ENCODE measurements at regions not wholly inside any gene's neighbourhood (a gene's known extent, or its start where the extent isn't known, plus 50 kb on each side); places are given as distances from the start of the nearest gene placed in this dataset.

DNA sequence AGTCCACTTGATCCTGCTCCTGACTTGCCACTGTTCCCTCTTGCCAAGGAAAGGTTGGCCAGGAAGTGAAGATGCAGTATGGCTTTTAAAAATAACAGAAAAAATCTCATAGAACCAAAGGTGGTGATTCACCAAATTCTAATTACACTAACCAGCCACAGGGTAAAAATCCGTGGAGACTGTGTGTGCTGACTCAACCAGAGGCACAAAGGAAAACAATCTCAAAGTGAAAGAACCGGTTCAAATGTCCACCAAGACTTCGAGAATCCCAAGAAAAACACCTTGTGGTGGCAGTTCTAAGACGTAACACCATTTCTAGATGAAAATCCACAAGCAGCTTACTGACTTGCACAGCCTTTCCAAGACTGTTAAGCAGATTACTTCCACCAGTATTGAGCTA is 279.1 kb downstream of the TLE1 start:
- Histone ChIP-seq H3K18ac (ENCODE audit: extremely low read depth, low read length) (no peak overlapping the region), H3K4me2 (ENCODE audit: insufficient read depth in 1 of 2, low read depth in 2 of 2, low read length in 2 of 2) (no peak overlapping the region), H3K23me2 (ENCODE audit: low read depth, low read length) (no peaks in the 10 kb centered on the region; the same call in 1 of the 2 replicates), H3K14ac (ENCODE audit: insufficient read length) (no peak overlapping the region), H3K56ac (replicated peaks; ENCODE audit: insufficient read length, low read depth, low read length) (no peak overlapping the region), H2AFZ (ENCODE audit: low read length) (0 out of 2 replicates have a peak overlapping the region, but pooled peaks have one; percentile 50), H3K36me3 (ENCODE audit: control insufficient read depth in 2 of 4, insufficient read depth in 4 of 4, low read length in 3 of 4) (no peaks in the 10 kb centered on the region), H4K5ac (ENCODE audit: insufficient read length, low read depth, low read length) (no peak overlapping the region), H3K4me1 (replicated peaks in 1 of 4; ENCODE audit: control insufficient read depth in 3 of 4, insufficient read depth in 4 of 4, low read length in 3 of 4) (no peaks in the 10 kb centered on the region), H3K4me3 (ENCODE audit: extremely low read depth in 1 of 4, insufficient read depth in 2 of 4, low read depth in 3 of 4, low read length in 4 of 4) (no peak overlapping the region), H2BK20ac (ENCODE audit: low read length) (no peak overlapping the region), H3K79me1 (ENCODE audit: low read depth, low read length) (no peaks in the 10 kb centered on the region), H2BK5ac (ENCODE audit: low read depth, low read length) (no peak overlapping the region), H3K9ac (replicated peaks in 1 of 4; ENCODE audit: extremely low read depth in 1 of 4, low read depth in 3 of 4, low read length in 3 of 4) (no peak overlapping the region), H3K79me2 (ENCODE audit: control insufficient read depth in 1 of 2, insufficient read depth in 2 of 2, low read length in 2 of 2) (no peaks in the 10 kb centered on the region), H2BK15ac (ENCODE audit: low read length) (no peak overlapping the region), H2BK120ac (replicated peaks; ENCODE audit: low read depth, low read length) (no peak overlapping the region), H2AK5ac (ENCODE audit: low read depth, low read length) (no peak overlapping the region), H4K8ac (ENCODE audit: extremely low read depth, insufficient read depth, low read length) (no peak overlapping the region), H3K4ac (replicated peaks; ENCODE audit: insufficient read length, low read depth, low read length) (no peak overlapping the region), H3K27me3 (replicated peaks in 1 of 4; ENCODE audit: control insufficient read depth in 3 of 4, extremely low read depth in 1 of 4, insufficient read depth in 3 of 4, low read length in 3 of 4) (no peaks in the 10 kb centered on the region), H4K91ac (replicated peaks; ENCODE audit: insufficient read length, low read length) (no peak overlapping the region), H2BK12ac (ENCODE audit: low read depth, low read length) (no peak overlapping the region), H4K20me1 (replicated peaks in 1 of 2; ENCODE audit: control insufficient read depth in 1 of 2, insufficient read depth in 2 of 2, low read length in 2 of 2) (no peaks in the 10 kb centered on the region), H3K23ac (ENCODE audit: insufficient read length) (no peak overlapping the region), H3K9me3 (ENCODE audit: insufficient read depth in 2 of 2, low read depth in 1 of 2, low read length in 1 of 2) (0 out of 4 replicates have a peak, but pooled peaks cover 0 to 3% of the 10 kb centered on the region in 2 experiments), H3K27ac (ENCODE audit: low read depth, low read length) (no peak overlapping the region)
- TF ChIP-seq, protein P1, sequence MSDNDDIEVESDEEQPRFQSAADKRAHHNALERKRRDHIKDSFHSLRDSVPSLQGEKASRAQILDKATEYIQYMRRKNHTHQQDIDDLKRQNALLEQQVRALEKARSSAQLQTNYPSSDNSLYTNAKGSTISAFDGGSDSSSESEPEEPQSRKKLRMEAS (IDR thresholded peaks at IDR 0.05), result no peak
- TF ChIP-seq, protein P2, sequence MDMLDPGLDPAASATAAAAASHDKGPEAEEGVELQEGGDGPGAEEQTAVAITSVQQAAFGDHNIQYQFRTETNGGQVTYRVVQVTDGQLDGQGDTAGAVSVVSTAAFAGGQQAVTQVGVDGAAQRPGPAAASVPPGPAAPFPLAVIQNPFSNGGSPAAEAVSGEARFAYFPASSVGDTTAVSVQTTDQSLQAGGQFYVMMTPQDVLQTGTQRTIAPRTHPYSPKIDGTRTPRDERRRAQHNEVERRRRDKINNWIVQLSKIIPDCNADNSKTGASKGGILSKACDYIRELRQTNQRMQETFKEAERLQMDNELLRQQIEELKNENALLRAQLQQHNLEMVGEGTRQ (IDR thresholded peaks at IDR 0.05; ENCODE audit: low read length), result no peak
- TF ChIP-seq JUN (IDR thresholded peaks at IDR 0.05; ENCODE audit: low read depth, low read length) (no peak), TAF1 (IDR thresholded peaks at IDR 0.05; ENCODE audit: low read depth, low read length) (no peak), TBP (IDR thresholded peaks at IDR 0.05; ENCODE audit: low read depth, low read length) (no peak)
- DNase-seq (ENCODE audit: low read depth in 1 of 2, low spot score in 2 of 2) (no peak), FAIRE-seq (no peak)
- ChIA-PET POLR2A (ENCODE audit: partially characterized antibody) (no interaction called here), CTCF (ENCODE audit: partially characterized antibody) (no interaction called here)
- 94% methylated on average over 4 of the region's 4 CpGs; no CpG with 5 or more reads in 1 of the 2 experiments for WGBS, 2 experiments (ENCODE audit: extremely low coverage in 1 of 2, insufficient coverage in 1 of 2, insufficient read length in 1 of 2, insufficient replicate concordance in 2 of 2, low coverage in 1 of 2, low lambda C conversion rate in 2 of 2, missing lambda C conversion rate in 1 of 2)
